ENCODE measurements at regions not wholly inside any gene's neighbourhood (a gene's known extent, or its start where the extent isn't known, plus 50 kb on each side); places are given as distances from the start of the nearest gene placed in this dataset.

DNA sequence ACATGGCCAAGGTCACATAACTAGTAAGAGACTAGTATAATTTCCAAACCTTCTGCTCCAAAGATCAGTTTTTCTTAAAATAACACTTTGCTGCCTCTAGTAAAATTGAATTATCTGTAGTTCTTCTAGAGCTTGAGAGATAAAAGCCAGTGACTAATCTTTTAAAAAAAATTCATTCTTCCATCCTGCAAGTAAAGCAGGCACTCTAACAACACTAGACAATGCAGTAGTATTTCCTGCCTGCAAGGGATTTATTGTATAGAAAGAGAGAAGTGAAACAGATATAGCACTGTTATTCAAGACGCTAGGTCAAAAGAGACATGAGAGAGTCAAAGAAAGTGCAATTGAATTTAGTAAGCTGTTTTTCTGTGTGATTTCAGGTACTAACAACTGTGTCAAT, 159.5 kb upstream of the TBC1D5 start:
- TF ChIP-seq, protein P1, sequence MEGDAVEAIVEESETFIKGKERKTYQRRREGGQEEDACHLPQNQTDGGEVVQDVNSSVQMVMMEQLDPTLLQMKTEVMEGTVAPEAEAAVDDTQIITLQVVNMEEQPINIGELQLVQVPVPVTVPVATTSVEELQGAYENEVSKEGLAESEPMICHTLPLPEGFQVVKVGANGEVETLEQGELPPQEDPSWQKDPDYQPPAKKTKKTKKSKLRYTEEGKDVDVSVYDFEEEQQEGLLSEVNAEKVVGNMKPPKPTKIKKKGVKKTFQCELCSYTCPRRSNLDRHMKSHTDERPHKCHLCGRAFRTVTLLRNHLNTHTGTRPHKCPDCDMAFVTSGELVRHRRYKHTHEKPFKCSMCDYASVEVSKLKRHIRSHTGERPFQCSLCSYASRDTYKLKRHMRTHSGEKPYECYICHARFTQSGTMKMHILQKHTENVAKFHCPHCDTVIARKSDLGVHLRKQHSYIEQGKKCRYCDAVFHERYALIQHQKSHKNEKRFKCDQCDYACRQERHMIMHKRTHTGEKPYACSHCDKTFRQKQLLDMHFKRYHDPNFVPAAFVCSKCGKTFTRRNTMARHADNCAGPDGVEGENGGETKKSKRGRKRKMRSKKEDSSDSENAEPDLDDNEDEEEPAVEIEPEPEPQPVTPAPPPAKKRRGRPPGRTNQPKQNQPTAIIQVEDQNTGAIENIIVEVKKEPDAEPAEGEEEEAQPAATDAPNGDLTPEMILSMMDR (IDR thresholded peaks at IDR 0.05; ENCODE audit: insufficient read depth, low read depth, low read length) = no peak
- no peak for TF ChIP-seq EZH2 (IDR thresholded peaks at IDR 0.05; ENCODE audit: insufficient read depth, low read length)

Data from astrocyte (in vitro differentiated cells and primary cell).